ENCODE measurements at regions not wholly inside any gene's neighbourhood (a gene's known extent, or its start where the extent isn't known, plus 50 kb on each side); places are given as distances from the start of the nearest gene placed in this dataset.
"Not testable (repeated sequence)": the region's sequence is repeated elsewhere in the genome, so short reads cannot be mapped to it uniquely, and the experiment has no call there.

GRCh38 chr15:37427393-37427792 lies 327.0 kb upstream of the MEIS2 start:
- DNase-seq: not testable (repeated sequence)

GRCh38 chr15:37446921-37447320 lies 346.6 kb upstream of the MEIS2 start:
- DNase-seq: no peak

- no peak for DNase-seq
These were observed 352.1 kb upstream of the MEIS2 start for GRCh38 chr15:37452498-37452897.

GRCh38 chr15:37480482-37480881 lies 380.1 kb upstream of the MEIS2 start:
- no peak for DNase-seq

- no peak for DNase-seq
These were observed 380.8 kb upstream of the MEIS2 start for GRCh38 chr15:37481126-37481525.

- DNase-seq: no peak
These were observed 383.4 kb upstream of the MEIS2 start for GRCh38 chr15:37483779-37484178.

- DNase-seq: no peak
These were observed 384.7 kb upstream of the MEIS2 start for GRCh38 chr15:37485056-37485455.

- no peak for DNase-seq
These were observed 390.4 kb upstream of the MEIS2 start for GRCh38 chr15:37490707-37491106.

- DNase-seq: no peak
These were observed 416.3 kb upstream of the MEIS2 start for GRCh38 chr15:37516621-37517020.

- DNase-seq: no peak
These were observed 417.0 kb upstream of the MEIS2 start for GRCh38 chr15:37517191-37517895.

- no peak for DNase-seq
These were observed 416.0 kb upstream of the TMCO5A start for GRCh38 chr15:37518436-37518835.

- no peak for DNase-seq
These were observed 414.4 kb upstream of the TMCO5A start for GRCh38 chr15:37520026-37520425.

GRCh38 chr15:37520882-37521281 lies 413.6 kb upstream of the TMCO5A start:
- no peak for DNase-seq

GRCh38 chr15:37524601-37525000 lies 409.8 kb upstream of the TMCO5A start:
- no peak for DNase-seq

GRCh38 chr15:37528432-37528831 lies 406.0 kb upstream of the TMCO5A start:
- DNase-seq: no peak

GRCh38 chr15:37536967-37537605 lies 397.4 kb upstream of the TMCO5A start:
- no peak for DNase-seq

- no peak for DNase-seq
These were observed 396.6 kb upstream of the TMCO5A start for GRCh38 chr15:37537802-37538201.

- no peak for DNase-seq
These were observed 386.3 kb upstream of the TMCO5A start for GRCh38 chr15:37548116-37548515.

GRCh38 chr15:37550360-37551024 lies 383.9 kb upstream of the TMCO5A start:
- DNase-seq: no peak

GRCh38 chr15:37572401-37572800 lies 362.0 kb upstream of the TMCO5A start:
- DNase-seq: no peak

GRCh38 chr15:37574985-37575384 lies 359.5 kb upstream of the TMCO5A start:
- no peak for DNase-seq

GRCh38 chr15:37576952-37577351 lies 357.5 kb upstream of the TMCO5A start:
- DNase-seq: no peak

- no peak for DNase-seq
These were observed 352.4 kb upstream of the TMCO5A start for GRCh38 chr15:37581866-37582532.

GRCh38 chr15:37582852-37583251 lies 351.6 kb upstream of the TMCO5A start:
- DNase-seq: no peak

Measured in NCI-H2081 (cell line).